ENCODE measurements at regions not wholly inside any gene's neighbourhood (a gene's known extent, or its start where the extent isn't known, plus 50 kb on each side); places are given as distances from the start of the nearest gene placed in this dataset.
"Not testable (repeated sequence)": the region's sequence is repeated elsewhere in the genome, so short reads cannot be mapped to it uniquely, and the experiment has no call there.

GRCh38 chr2:153287109-153287801 is 191.3 kb downstream of the RPRM start:
- H3K27me3 ChIP-seq (ENCODE audit: control insufficient read depth in 2 of 2, insufficient read depth in 1 of 2, low read length in 1 of 2), result no peaks in the 10 kb centered on the region
- H3K36me3 ChIP-seq (ENCODE audit: control insufficient read depth in 2 of 2, insufficient read depth in 2 of 2, low read length in 1 of 2), result no peaks in the 10 kb centered on the region
- DNase-seq (ENCODE audit: low read depth in 6 of 9, low spot score in 9 of 9), result peak in 1 of 9 donors; percentile 13
- H3K9me3 ChIP-seq (ENCODE audit: control insufficient read depth in 2 of 2, insufficient read depth in 1 of 2, low read length in 1 of 2), result peaks cover 2 to 12% of the 10 kb centered on the region in 2 donors
- no peaks in the 10 kb centered on the region for H3K4me1 ChIP-seq (ENCODE audit: control insufficient read depth in 2 of 2, insufficient read depth in 2 of 2, low read length in 2 of 2)
- no peak overlapping the region for H3K27ac ChIP-seq (ENCODE audit: low read depth in 1 of 2, low read length in 1 of 2)
- H3K4me3 ChIP-seq (ENCODE audit: low read length in 2 of 2), result no peak overlapping the region
- WGBS, result 43% methylated on average over 24 of the region's 24 CpGs

DNA sequence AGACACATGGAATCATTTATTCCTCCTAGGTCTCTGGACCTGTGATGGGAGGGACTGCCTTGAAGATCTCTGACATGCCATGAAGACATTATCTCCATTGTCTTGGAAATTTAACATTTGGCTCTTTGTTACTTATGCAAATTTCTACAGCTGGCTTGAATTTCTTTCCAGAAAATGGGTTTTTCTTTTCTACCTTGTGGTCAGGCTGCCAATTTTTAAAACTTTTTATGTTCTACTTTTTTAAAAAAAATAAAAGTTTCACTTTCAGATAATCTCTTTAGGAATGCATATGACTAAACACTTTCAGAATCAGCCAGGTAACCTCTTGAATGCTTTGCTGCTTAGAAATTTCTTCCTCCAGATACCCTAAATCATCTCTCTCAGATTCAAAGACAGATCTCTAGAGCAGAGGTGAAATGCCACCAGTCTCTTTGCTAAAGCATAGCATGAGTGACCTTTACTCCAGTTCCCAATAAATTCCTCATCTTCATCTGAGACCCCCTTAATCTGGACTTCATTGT is 209.6 kb downstream of the RPRM start:
- no peaks in the 10 kb centered on the region for H3K36me3 ChIP-seq (ENCODE audit: control insufficient read depth in 2 of 2, insufficient read depth in 2 of 2, low read length in 1 of 2)
- DNase-seq (ENCODE audit: low read depth in 6 of 9, low spot score in 9 of 9), result no peak

GRCh38 chr2:153256876-153257275 is 221.7 kb downstream of the RPRM start:
- not testable (repeated sequence) for H3K4me3 ChIP-seq (ENCODE audit: low read length in 2 of 2); H3K27me3 ChIP-seq (ENCODE audit: control insufficient read depth in 2 of 2, insufficient read depth in 1 of 2, low read length in 1 of 2); H3K4me1 ChIP-seq (ENCODE audit: control insufficient read depth in 2 of 2, insufficient read depth in 2 of 2, low read length in 2 of 2); DNase-seq (ENCODE audit: low read depth in 6 of 9, low spot score in 9 of 9); H3K9me3 ChIP-seq (ENCODE audit: control insufficient read depth in 2 of 2, insufficient read depth in 1 of 2, low read length in 1 of 2); H3K36me3 ChIP-seq (ENCODE audit: control insufficient read depth in 2 of 2, insufficient read depth in 2 of 2, low read length in 1 of 2); H3K27ac ChIP-seq (ENCODE audit: low read depth in 1 of 2, low read length in 1 of 2)
- WGBS, result 93% methylated on average over 18 of the region's 18 CpGs

More for the DNA sequence above, 209.6 kb downstream of the RPRM start:
- Histone ChIP-seq H3K4me1 (ENCODE audit: control insufficient read depth in 2 of 2, insufficient read depth in 2 of 2, low read length in 2 of 2) (no peaks in the 10 kb centered on the region), H3K4me3 (ENCODE audit: low read length in 2 of 2) (no peak overlapping the region), H3K27ac (ENCODE audit: low read depth in 1 of 2, low read length in 1 of 2) (no peak overlapping the region), H3K27me3 (ENCODE audit: control insufficient read depth in 2 of 2, insufficient read depth in 1 of 2, low read length in 1 of 2) (no peaks in the 10 kb centered on the region), H3K9me3 (ENCODE audit: control insufficient read depth in 2 of 2, insufficient read depth in 1 of 2, low read length in 1 of 2) (peaks cover 0 to 15% of the 10 kb centered on the region in 2 donors)

DNA sequence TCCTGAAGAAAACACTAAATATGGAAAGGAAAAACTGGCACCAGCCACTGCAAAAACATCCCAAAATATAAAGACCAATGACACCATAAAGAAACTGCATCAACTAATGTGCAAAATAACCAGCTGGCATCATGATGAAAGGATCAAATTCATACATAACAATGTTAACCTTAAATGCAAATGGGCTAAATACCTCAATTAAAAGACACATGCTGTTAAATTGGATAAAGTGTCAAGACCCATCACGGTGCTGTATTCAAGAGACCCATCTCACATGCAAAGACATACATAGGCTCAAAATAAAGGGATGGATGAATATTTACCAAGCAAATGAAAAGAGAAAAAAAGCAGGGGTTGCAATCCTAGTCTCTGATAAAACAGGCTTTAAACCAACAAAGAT is 231.9 kb downstream of the RPRM start:
- H3K4me3 ChIP-seq (ENCODE audit: low read length in 2 of 2); H3K4me1 ChIP-seq (ENCODE audit: control insufficient read depth in 2 of 2, insufficient read depth in 2 of 2, low read length in 2 of 2); H3K27me3 ChIP-seq (ENCODE audit: control insufficient read depth in 2 of 2, insufficient read depth in 1 of 2, low read length in 1 of 2); H3K27ac ChIP-seq (ENCODE audit: low read depth in 1 of 2, low read length in 1 of 2); DNase-seq (ENCODE audit: low read depth in 6 of 9, low spot score in 9 of 9); H3K36me3 ChIP-seq (ENCODE audit: control insufficient read depth in 2 of 2, insufficient read depth in 2 of 2, low read length in 1 of 2): not testable (repeated sequence)
- 40% methylated on average over 1 of the region's 1 CpG for WGBS
- peaks cover 0 to 12% of the 10 kb centered on the region in 2 donors for H3K9me3 ChIP-seq (ENCODE audit: control insufficient read depth in 2 of 2, insufficient read depth in 1 of 2, low read length in 1 of 2)

- H3K27ac ChIP-seq (ENCODE audit: low read depth in 1 of 2, low read length in 1 of 2), result no peak overlapping the region
These were observed 243.0 kb downstream of the RPRM start for GRCh38 chr2:153235516-153235915.

GRCh38 chr2:153232464-153232863 is 246.1 kb downstream of the RPRM start:
- 94% methylated on average over 2 of the region's 2 CpGs for WGBS
- Histone ChIP-seq H3K27me3 (ENCODE audit: control insufficient read depth in 2 of 2, insufficient read depth in 1 of 2, low read length in 1 of 2) (no peaks in the 10 kb centered on the region), H3K4me1 (ENCODE audit: control insufficient read depth in 2 of 2, insufficient read depth in 2 of 2, low read length in 2 of 2) (no peaks in the 10 kb centered on the region), H3K4me3 (ENCODE audit: low read length in 2 of 2) (no peak overlapping the region), H3K9me3 (ENCODE audit: control insufficient read depth in 2 of 2, insufficient read depth in 1 of 2, low read length in 1 of 2) (no peaks in the 10 kb centered on the region), H3K36me3 (ENCODE audit: control insufficient read depth in 2 of 2, insufficient read depth in 2 of 2, low read length in 1 of 2) (no peaks in the 10 kb centered on the region), H3K27ac (ENCODE audit: low read depth in 1 of 2, low read length in 1 of 2) (no peak overlapping the region)
- DNase-seq (ENCODE audit: low read depth in 6 of 9, low spot score in 9 of 9), result no peak

More at GRCh38 chr2:153235516-153235915, 243.0 kb downstream of the RPRM start:
- Histone ChIP-seq H3K4me1 (ENCODE audit: control insufficient read depth in 2 of 2, insufficient read depth in 2 of 2, low read length in 2 of 2) (no peaks in the 10 kb centered on the region), H3K4me3 (ENCODE audit: low read length in 2 of 2) (no peak overlapping the region), H3K27me3 (ENCODE audit: control insufficient read depth in 2 of 2, insufficient read depth in 1 of 2, low read length in 1 of 2) (no peaks in the 10 kb centered on the region), H3K9me3 (ENCODE audit: control insufficient read depth in 2 of 2, insufficient read depth in 1 of 2, low read length in 1 of 2) (no peaks in the 10 kb centered on the region), H3K36me3 (ENCODE audit: control insufficient read depth in 2 of 2, insufficient read depth in 2 of 2, low read length in 1 of 2) (no peaks in the 10 kb centered on the region)
- WGBS, result 98% methylated on average over 1 of the region's 1 CpG
- DNase-seq (ENCODE audit: low read depth in 6 of 9, low spot score in 9 of 9), result no peak

GRCh38 chr2:153230977-153231376 is 247.6 kb downstream of the RPRM start:
- Histone ChIP-seq H3K4me3 (ENCODE audit: low read length in 2 of 2) (no peak overlapping the region), H3K27ac (ENCODE audit: low read depth in 1 of 2, low read length in 1 of 2) (no peak overlapping the region), H3K27me3 (ENCODE audit: control insufficient read depth in 2 of 2, insufficient read depth in 1 of 2, low read length in 1 of 2) (no peaks in the 10 kb centered on the region), H3K9me3 (ENCODE audit: control insufficient read depth in 2 of 2, insufficient read depth in 1 of 2, low read length in 1 of 2) (no peaks in the 10 kb centered on the region), H3K4me1 (ENCODE audit: control insufficient read depth in 2 of 2, insufficient read depth in 2 of 2, low read length in 2 of 2) (no peaks in the 10 kb centered on the region), H3K36me3 (ENCODE audit: control insufficient read depth in 2 of 2, insufficient read depth in 2 of 2, low read length in 1 of 2) (no peaks in the 10 kb centered on the region)
- DNase-seq (ENCODE audit: low read depth in 6 of 9, low spot score in 9 of 9), result no peak
- 85% methylated on average over 5 of the region's 5 CpGs for WGBS

DNA sequence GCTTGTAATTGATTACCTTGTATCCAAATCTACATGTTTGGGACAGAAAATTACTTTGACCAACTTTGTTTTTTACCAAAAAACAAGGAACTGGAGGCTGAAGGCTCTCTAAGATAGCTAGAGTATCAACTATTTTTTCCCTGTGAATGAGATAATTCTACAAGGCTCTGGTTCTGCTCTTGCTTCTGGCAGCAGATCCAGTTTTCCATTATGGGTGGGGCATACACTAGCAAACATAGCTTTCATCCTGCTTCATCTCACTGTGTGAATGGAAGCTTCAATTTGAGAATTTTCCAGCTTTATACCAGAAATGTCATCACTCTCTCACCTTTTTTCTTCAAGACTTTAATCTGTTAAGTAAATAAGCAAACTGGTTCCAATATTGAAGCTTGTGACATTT is 249.7 kb downstream of the RPRM start:
- H3K27me3 ChIP-seq (ENCODE audit: control insufficient read depth in 2 of 2, insufficient read depth in 1 of 2, low read length in 1 of 2), result no peaks in the 10 kb centered on the region
- H3K4me1 ChIP-seq (ENCODE audit: control insufficient read depth in 2 of 2, insufficient read depth in 2 of 2, low read length in 2 of 2), result no peaks in the 10 kb centered on the region
- no peak for DNase-seq (ENCODE audit: low read depth in 6 of 9, low spot score in 9 of 9)
- no peak overlapping the region for H3K4me3 ChIP-seq (ENCODE audit: low read length in 2 of 2)
- no peak overlapping the region for H3K27ac ChIP-seq (ENCODE audit: low read depth in 1 of 2, low read length in 1 of 2)
- no peaks in the 10 kb centered on the region for H3K36me3 ChIP-seq (ENCODE audit: control insufficient read depth in 2 of 2, insufficient read depth in 2 of 2, low read length in 1 of 2)
- H3K9me3 ChIP-seq (ENCODE audit: control insufficient read depth in 2 of 2, insufficient read depth in 1 of 2, low read length in 1 of 2), result no peaks in the 10 kb centered on the region

GRCh38 chr2:153227981-153228380 is 250.6 kb downstream of the RPRM start:
- Histone ChIP-seq H3K4me3 (ENCODE audit: low read length in 2 of 2) (no peak overlapping the region), H3K4me1 (ENCODE audit: control insufficient read depth in 2 of 2, insufficient read depth in 2 of 2, low read length in 2 of 2) (no peaks in the 10 kb centered on the region), H3K27me3 (ENCODE audit: control insufficient read depth in 2 of 2, insufficient read depth in 1 of 2, low read length in 1 of 2) (no peaks in the 10 kb centered on the region), H3K36me3 (ENCODE audit: control insufficient read depth in 2 of 2, insufficient read depth in 2 of 2, low read length in 1 of 2) (no peaks in the 10 kb centered on the region), H3K27ac (ENCODE audit: low read depth in 1 of 2, low read length in 1 of 2) (no peak overlapping the region), H3K9me3 (ENCODE audit: control insufficient read depth in 2 of 2, insufficient read depth in 1 of 2, low read length in 1 of 2) (no peaks in the 10 kb centered on the region)
- 81% methylated on average over 2 of the region's 2 CpGs for WGBS
- no peak for DNase-seq (ENCODE audit: low read depth in 6 of 9, low spot score in 9 of 9)
